ENCODE measurements at regions not wholly inside any gene's neighbourhood (a gene's known extent, or its start where the extent isn't known, plus 50 kb on each side); places are given as distances from the start of the nearest gene placed in this dataset.

DNA sequence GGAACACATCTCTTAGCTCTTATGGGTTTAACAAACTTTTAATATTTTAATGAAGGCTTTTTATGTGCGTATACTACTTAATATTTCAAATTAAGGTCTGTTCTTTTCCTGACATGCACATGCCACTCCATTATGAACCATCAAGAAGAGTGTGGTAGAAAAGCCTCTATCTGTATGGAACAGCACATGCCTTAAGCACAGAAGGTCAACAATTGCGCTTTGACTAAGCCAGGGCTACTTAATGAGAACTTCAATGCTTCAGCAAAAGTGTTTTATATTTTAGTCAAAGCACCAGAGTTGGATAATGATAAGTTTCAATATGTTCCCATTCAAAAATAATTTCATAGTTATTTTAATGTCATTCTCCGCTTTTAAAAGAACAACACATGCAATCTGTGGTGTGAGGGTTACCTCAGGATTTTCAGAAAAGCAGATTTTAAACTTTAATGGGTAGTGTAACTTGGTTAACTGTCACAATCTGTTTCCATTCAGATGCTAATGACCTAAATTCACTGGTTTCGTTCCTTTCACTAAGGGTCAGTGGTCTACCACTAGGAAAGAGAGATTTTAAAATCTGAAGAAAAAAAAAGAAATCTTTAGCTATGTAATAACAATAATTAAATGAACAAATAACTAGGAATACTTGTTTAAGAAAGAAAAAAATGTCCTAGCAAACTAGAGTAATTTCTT lies 193.4 kb upstream of the NOVA1 start:
- DNase-seq (ENCODE audit: low spot score), result no peak
- POLR2A ChIA-PET (ENCODE audit: low non-redundant PET), result interaction anchor here (0.6 kb wide), 1 partner anchor 553 kb away, joined by 3 read pairs; no protein-coding TSS in a partner anchor
- Histone ChIP-seq H3K36me3 (ENCODE audit: insufficient read depth, low read length, poor library complexity, severe bottlenecking) (no peaks in the 10 kb centered on the region), H3K4me3 (ENCODE audit: low read depth, low read length, poor library complexity, severe bottlenecking) (no peak overlapping the region), H3K9me3 (ENCODE audit: low read depth, low read length, poor library complexity, severe bottlenecking) (no peaks in the 10 kb centered on the region), H3K27me3 (replicated peaks; ENCODE audit: insufficient read depth, low read depth, low read length, poor library complexity) (no peaks in the 10 kb centered on the region), H3K4me1 (ENCODE audit: insufficient read depth, low read length, poor library complexity, severe bottlenecking) (no peaks in the 10 kb centered on the region), H3K27ac (ENCODE audit: low read depth, low read length, poor library complexity, severe bottlenecking) (no peak overlapping the region)
- intact Hi-C loops (cut with micrococcal nuclease; ENCODE audit: unreplicated experiment), result no loop called here
- CTCF ChIA-PET, result no interaction called here
- TF ChIP-seq EZH2 (IDR thresholded peaks at IDR 0.05; ENCODE audit: borderline replicate concordance, low read depth, low read length, poor library complexity, severe bottlenecking), result no peak
- TF ChIP-seq, protein P1, sequence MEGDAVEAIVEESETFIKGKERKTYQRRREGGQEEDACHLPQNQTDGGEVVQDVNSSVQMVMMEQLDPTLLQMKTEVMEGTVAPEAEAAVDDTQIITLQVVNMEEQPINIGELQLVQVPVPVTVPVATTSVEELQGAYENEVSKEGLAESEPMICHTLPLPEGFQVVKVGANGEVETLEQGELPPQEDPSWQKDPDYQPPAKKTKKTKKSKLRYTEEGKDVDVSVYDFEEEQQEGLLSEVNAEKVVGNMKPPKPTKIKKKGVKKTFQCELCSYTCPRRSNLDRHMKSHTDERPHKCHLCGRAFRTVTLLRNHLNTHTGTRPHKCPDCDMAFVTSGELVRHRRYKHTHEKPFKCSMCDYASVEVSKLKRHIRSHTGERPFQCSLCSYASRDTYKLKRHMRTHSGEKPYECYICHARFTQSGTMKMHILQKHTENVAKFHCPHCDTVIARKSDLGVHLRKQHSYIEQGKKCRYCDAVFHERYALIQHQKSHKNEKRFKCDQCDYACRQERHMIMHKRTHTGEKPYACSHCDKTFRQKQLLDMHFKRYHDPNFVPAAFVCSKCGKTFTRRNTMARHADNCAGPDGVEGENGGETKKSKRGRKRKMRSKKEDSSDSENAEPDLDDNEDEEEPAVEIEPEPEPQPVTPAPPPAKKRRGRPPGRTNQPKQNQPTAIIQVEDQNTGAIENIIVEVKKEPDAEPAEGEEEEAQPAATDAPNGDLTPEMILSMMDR (conservative IDR thresholded peaks at IDR 0.05; ENCODE audit: low read depth, low read length), result no peak
- BruUV-seq (replicated peaks), result no TSS peak

DNA sequence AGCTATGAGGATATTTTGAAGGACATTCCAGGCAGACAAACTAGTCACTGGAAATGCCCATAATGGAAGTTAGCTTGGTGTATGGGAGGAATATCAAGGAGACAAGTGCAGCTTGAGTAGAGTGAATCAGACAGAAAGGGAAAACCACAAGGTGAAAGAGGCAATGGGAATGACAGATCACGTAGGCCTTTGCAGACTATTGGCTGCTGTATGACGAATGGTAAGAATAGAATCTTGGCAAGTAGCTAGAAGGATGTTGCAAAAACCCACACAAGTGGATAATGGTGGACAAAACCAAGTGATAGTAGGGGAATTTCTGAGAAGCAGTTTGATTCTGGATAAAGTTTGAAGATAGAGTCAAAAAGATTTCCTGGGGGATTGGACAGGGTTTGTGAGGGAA lies 196.9 kb upstream of the NOVA1 start:
- ChIA-PET POLR2A (ENCODE audit: low non-redundant PET) (no interaction called here), CTCF (no interaction called here)
- Histone ChIP-seq H3K4me3 (ENCODE audit: low read depth, low read length, poor library complexity, severe bottlenecking) (no peak overlapping the region), H3K36me3 (ENCODE audit: insufficient read depth, low read length, poor library complexity, severe bottlenecking) (no peaks in the 10 kb centered on the region), H3K27ac (ENCODE audit: low read depth, low read length, poor library complexity, severe bottlenecking) (no peak overlapping the region), H3K27me3 (replicated peaks; ENCODE audit: insufficient read depth, low read depth, low read length, poor library complexity) (no peaks in the 10 kb centered on the region), H3K4me1 (ENCODE audit: insufficient read depth, low read length, poor library complexity, severe bottlenecking) (no peaks in the 10 kb centered on the region), H3K9me3 (ENCODE audit: low read depth, low read length, poor library complexity, severe bottlenecking) (no peaks in the 10 kb centered on the region)
- no peak for DNase-seq (ENCODE audit: low spot score)
- intact Hi-C loops (cut with micrococcal nuclease; ENCODE audit: unreplicated experiment), result no loop called here
- no peak for TF ChIP-seq EZH2 (IDR thresholded peaks at IDR 0.05; ENCODE audit: borderline replicate concordance, low read depth, low read length, poor library complexity, severe bottlenecking)
- TF ChIP-seq, protein P1 (conservative IDR thresholded peaks at IDR 0.05; ENCODE audit: low read depth, low read length), result no peak
- BruUV-seq (replicated peaks), result no TSS peak

DNA sequence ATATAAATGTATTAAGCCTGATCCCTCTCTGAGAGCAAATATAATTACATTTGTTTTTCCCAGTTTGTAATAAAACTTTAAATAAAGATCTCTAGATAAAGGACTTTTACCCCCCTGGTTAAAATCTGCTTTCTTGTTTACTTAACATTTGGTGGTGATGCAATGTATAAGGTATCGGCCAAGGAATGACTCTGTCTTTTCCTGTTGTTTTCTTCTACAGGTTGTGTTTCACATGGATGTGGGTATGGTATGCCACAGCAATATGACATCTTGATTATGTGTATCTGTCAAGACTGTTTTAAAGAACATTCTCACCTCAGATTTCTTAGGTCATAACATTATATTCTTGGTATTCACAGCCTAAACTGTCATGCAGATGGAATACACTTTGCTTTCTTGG lies 210.6 kb upstream of the NOVA1 start:
- BruUV-seq (replicated peaks), result no TSS peak
- TF ChIP-seq EZH2 (IDR thresholded peaks at IDR 0.05; ENCODE audit: borderline replicate concordance, low read depth, low read length, poor library complexity, severe bottlenecking), result no peak
- TF ChIP-seq, protein P1 (conservative IDR thresholded peaks at IDR 0.05; ENCODE audit: low read depth, low read length), result no peak
- Histone ChIP-seq H3K36me3 (ENCODE audit: insufficient read depth, low read length, poor library complexity, severe bottlenecking) (no peaks in the 10 kb centered on the region), H3K9me3 (ENCODE audit: low read depth, low read length, poor library complexity, severe bottlenecking) (no peaks in the 10 kb centered on the region), H3K4me1 (ENCODE audit: insufficient read depth, low read length, poor library complexity, severe bottlenecking) (no peaks in the 10 kb centered on the region), H3K27me3 (replicated peaks; ENCODE audit: insufficient read depth, low read depth, low read length, poor library complexity) (no peaks in the 10 kb centered on the region), H3K4me3 (ENCODE audit: low read depth, low read length, poor library complexity, severe bottlenecking) (no peak overlapping the region), H3K27ac (ENCODE audit: low read depth, low read length, poor library complexity, severe bottlenecking) (no peak overlapping the region)
- intact Hi-C loops (cut with micrococcal nuclease; ENCODE audit: unreplicated experiment), result no loop called here
- ChIA-PET CTCF (no interaction called here), POLR2A (ENCODE audit: low non-redundant PET) (no interaction called here)
- DNase-seq (ENCODE audit: low spot score), result no peak

Data from A673 (cell line).